ENCODE measurements at regions not wholly inside any gene's neighbourhood (a gene's known extent, or its start where the extent isn't known, plus 50 kb on each side); places are given as distances from the start of the nearest gene placed in this dataset.

GRCh38 chr5:169354263-169354662 lies 53.3 kb upstream of the SLIT3 start:
- DNase-seq (ENCODE audit: low spot score), result no peak

- DNase-seq (ENCODE audit: low spot score), result no peak
Measured at GRCh38 chr5:169352901-169353300, 52.0 kb upstream of the SLIT3 start.

GRCh38 chr5:169351721-169352120 lies 50.8 kb upstream of the SLIT3 start:
- DNase-seq (ENCODE audit: low spot score), result no peak

- DNase-seq (ENCODE audit: low spot score), result peak; percentile 86
Measured at GRCh38 chr5:169350759-169351240, 49.9 kb upstream of the SLIT3 start.

Data from SW480 (cell line).